ENCODE measurements at regions not wholly inside any gene's neighbourhood (a gene's known extent, or its start where the extent isn't known, plus 50 kb on each side); places are given as distances from the start of the nearest gene placed in this dataset.

- no peak for TF ChIP-seq CTCF (IDR thresholded peaks at IDR 0.05; ENCODE audit: borderline replicate concordance, control extremely low read depth, extremely low read depth, insufficient read depth, missing control alignments)
- DNase-seq (ENCODE audit: low spot score), result no peak
- in situ Hi-C loops (cut with MboI; ENCODE audit: low sequenced_read_pairs, unreplicated experiment), result no loop called here
Observed at GRCh38 chr1:19011845-19012231, 55.4 kb upstream of the IFFO2 start.

- no peak for TF ChIP-seq CTCF (IDR thresholded peaks at IDR 0.05; ENCODE audit: borderline replicate concordance, control extremely low read depth, extremely low read depth, insufficient read depth, missing control alignments)
- in situ Hi-C loops (cut with MboI; ENCODE audit: low sequenced_read_pairs, unreplicated experiment), result no loop called here
- DNase-seq (ENCODE audit: low spot score), result peak; percentile 75
Observed at GRCh38 chr1:19010995-19011844, 54.7 kb upstream of the IFFO2 start.

- no peak for TF ChIP-seq CTCF (IDR thresholded peaks at IDR 0.05; ENCODE audit: borderline replicate concordance, control extremely low read depth, extremely low read depth, insufficient read depth, missing control alignments)
- in situ Hi-C loops (cut with MboI; ENCODE audit: low sequenced_read_pairs, unreplicated experiment), result no loop called here
- no peak for DNase-seq (ENCODE audit: low spot score)
Observed at GRCh38 chr1:19010503-19010902, 54.0 kb upstream of the IFFO2 start.

- DNase-seq (ENCODE audit: low spot score), result no peak
- TF ChIP-seq CTCF (IDR thresholded peaks at IDR 0.05; ENCODE audit: borderline replicate concordance, control extremely low read depth, extremely low read depth, insufficient read depth, missing control alignments), result no peak
- in situ Hi-C loops (cut with MboI; ENCODE audit: low sequenced_read_pairs, unreplicated experiment), result no loop called here
Observed at GRCh38 chr1:19009882-19010321, 53.4 kb upstream of the IFFO2 start.

GRCh38 chr1:19009126-19009881 lies 52.8 kb upstream of the IFFO2 start:
- TF ChIP-seq CTCF (IDR thresholded peaks at IDR 0.05; ENCODE audit: borderline replicate concordance, control extremely low read depth, extremely low read depth, insufficient read depth, missing control alignments), result no peak
- DNase-seq (ENCODE audit: low spot score), result no peak
- in situ Hi-C loops (cut with MboI; ENCODE audit: low sequenced_read_pairs, unreplicated experiment), result no loop called here

GRCh38 chr1:19007491-19008441 lies 51.3 kb upstream of the IFFO2 start:
- no peak for TF ChIP-seq CTCF (IDR thresholded peaks at IDR 0.05; ENCODE audit: borderline replicate concordance, control extremely low read depth, extremely low read depth, insufficient read depth, missing control alignments)
- DNase-seq (ENCODE audit: low spot score), result no peak
- in situ Hi-C loops (cut with MboI; ENCODE audit: low sequenced_read_pairs, unreplicated experiment), result no loop called here
